H9 (cell line): ENCODE measurements at regions not wholly inside any gene's neighbourhood (a gene's known extent, or its start where the extent isn't known, plus 50 kb on each side); places are given as distances from the start of the nearest gene placed in this dataset.

ENCODE experiments used
- DNase-seq: peaks from one replicate; pipeline ENCODE4 v3.0.0-alpha.2; 2017
- H2AFZ ChIP-seq: one replicate; pipeline ENCODE4 v1.6.1; 2013; ENCODE audit warnings: mild to moderate bottlenecking, low read length, control low read depth, moderate library complexity
- H2AK5ac ChIP-seq: 2 replicates; pipeline ENCODE4 v1.6.1; 2013; ENCODE audit warnings: low read length, control low read depth, mixed read lengths; ENCODE audit not compliant: insufficient read length
- H2BK120ac ChIP-seq: one replicate; pipeline ENCODE4 v1.6.1; 2013; ENCODE audit warnings: low read depth, mild to moderate bottlenecking, low read length, control low read depth, inconsistent platforms; ENCODE audit not compliant: poor library complexity, severe bottlenecking
- H2BK12ac ChIP-seq: 2 replicates; pipeline ENCODE4 v1.6.1; 2013; ENCODE audit warnings: low read length, control low read depth, mixed read lengths, low read depth; ENCODE audit not compliant: insufficient read length
- H2BK15ac ChIP-seq: 2 replicates; pipeline ENCODE4 v1.6.1; 2013; ENCODE audit warnings: low read depth, low read length, control low read depth
- H2BK20ac ChIP-seq: one replicate; pipeline ENCODE4 v1.6.1; 2013; ENCODE audit warnings: low read depth, mild to moderate bottlenecking, low read length, control low read depth, inconsistent platforms; ENCODE audit not compliant: poor library complexity, severe bottlenecking
- H2BK5ac ChIP-seq: 2 replicates; pipeline ENCODE4 v1.6.1; 2013; ENCODE audit warnings: low read length, control low read depth, mixed read lengths; ENCODE audit not compliant: insufficient read length
- H3K14ac ChIP-seq: 2 replicates; pipeline ENCODE4 v1.6.1; 2013; ENCODE audit warnings: low read length, control low read depth; ENCODE audit not compliant: insufficient read depth
- H3K18ac ChIP-seq: 2 replicates; pipeline ENCODE4 v1.6.1; 2013; ENCODE audit warnings: low read depth, mild to moderate bottlenecking, mixed read lengths, low read length, control low read depth; ENCODE audit not compliant: insufficient read length
- H3K23ac ChIP-seq: 2 replicates; pipeline ENCODE4 v1.6.1; 2013; ENCODE audit warnings: low read length, control low read depth, mixed read lengths, low read depth; ENCODE audit not compliant: insufficient read length
- H3K23me2 ChIP-seq: 2 replicates; pipeline ENCODE4 v1.6.1; 2013; ENCODE audit warnings: low read depth, mild to moderate bottlenecking, mixed read lengths, low read length, control low read depth; ENCODE audit not compliant: insufficient read length, poor library complexity, severe bottlenecking
- H3K27ac ChIP-seq: 2 replicates; pipeline ENCODE4 v1.5.1; 2013; ENCODE audit warnings: low read length, control low read depth, mixed read lengths, low read depth; ENCODE audit not compliant: insufficient read length
- H3K27me3 ChIP-seq: 2 replicates; pipeline ENCODE4 v1.6.1; 2013; ENCODE audit warnings: low read length, control low read depth, inconsistent platforms; ENCODE audit not compliant: insufficient read depth
- H3K4ac ChIP-seq: 2 replicates; pipeline ENCODE4 v1.6.1; 2013; ENCODE audit warnings: low read depth, mild to moderate bottlenecking, control low read depth, inconsistent platforms, low read length, moderate library complexity
- H3K4me1 ChIP-seq: 2 replicates; pipeline ENCODE4 v1.6.1; 2013; ENCODE audit warnings: low read length, control low read depth, inconsistent platforms; ENCODE audit not compliant: insufficient read depth
- H3K4me2 ChIP-seq: 2 replicates; pipeline ENCODE4 v1.6.1; 2013; ENCODE audit warnings: low read length, control low read depth, mixed read lengths; ENCODE audit not compliant: insufficient read length, insufficient read depth
- H3K56ac ChIP-seq: 2 replicates; pipeline ENCODE4 v1.6.1; 2013; ENCODE audit warnings: low read depth, mild to moderate bottlenecking, mixed read lengths, low read length, control low read depth; ENCODE audit not compliant: insufficient read length
- H3K79me1 ChIP-seq: 2 replicates; pipeline ENCODE4 v1.6.1; 2013; ENCODE audit warnings: low read depth, mild to moderate bottlenecking, moderate library complexity, low read length, control low read depth, inconsistent platforms; ENCODE audit not compliant: insufficient read depth, poor library complexity, severe bottlenecking
- H3K79me2 ChIP-seq: 2 replicates; pipeline ENCODE4 v1.6.1; 2013; ENCODE audit warnings: low read length, control low read depth, inconsistent platforms; ENCODE audit not compliant: insufficient read depth
- H3K9ac ChIP-seq: 2 replicates; pipeline ENCODE4 v1.6.1; 2013; ENCODE audit warnings: low read length, control low read depth, mixed read lengths; ENCODE audit not compliant: insufficient read length; ENCODE audit errors: extremely low read depth
- H3K9me3 ChIP-seq: one replicate; pipeline ENCODE4 v1.6.1; 2013; ENCODE audit warnings: low read depth, low read length, inconsistent platforms; ENCODE audit not compliant: control insufficient read depth
- H3T11ph ChIP-seq: one replicate; pipeline ENCODE4 v1.6.1; 2013; ENCODE audit warnings: mild to moderate bottlenecking, low read length, control low read depth, inconsistent platforms
- H4K20me1 ChIP-seq: one replicate; pipeline ENCODE4 v1.6.1; 2013; ENCODE audit not compliant: control insufficient read depth, insufficient read length, insufficient read depth
- H4K5ac ChIP-seq: 2 replicates; pipeline ENCODE4 v1.6.1; 2013; ENCODE audit warnings: low read depth, mild to moderate bottlenecking, mixed read lengths, low read length, control low read depth; ENCODE audit not compliant: insufficient read length
- H4K8ac ChIP-seq: replicated peaks from 2 replicates; pipeline ENCODE4 v1.6.1; 2013; ENCODE audit warnings: low read length, control low read depth, mixed read lengths, low read depth; ENCODE audit not compliant: insufficient read length
- H4K91ac ChIP-seq: 2 replicates; pipeline ENCODE4 v1.6.1; 2013; ENCODE audit warnings: low read depth, mild to moderate bottlenecking, moderate library complexity, mixed read lengths, low read length, control low read depth; ENCODE audit not compliant: insufficient read length
- H3K27ac Mint-ChIP-seq, 3 experiments: 2 replicates in 2 of 3; 3 replicates in 1 of 3; pipeline ENCODE4 v1.8.0; 2020 to 2021; ENCODE audit warnings: mixed read lengths in 3 of 3, mild to moderate bottlenecking in 1 of 3, moderate library complexity in 1 of 3
- H3K27me3 Mint-ChIP-seq: 2 replicates; pipeline ENCODE4 v1.8.0; 2021; ENCODE audit warnings: low read depth, mild to moderate bottlenecking, moderate library complexity, mixed read lengths
- H3K36me3 Mint-ChIP-seq, 3 experiments: 2 replicates in 2 of 3; 3 replicates in 1 of 3; pipeline ENCODE4 v1.8.0; 2020 to 2021; ENCODE audit warnings: low read depth in 3 of 3, mixed read lengths in 3 of 3; ENCODE audit not compliant: insufficient read depth in 1 of 3
- H3K4me1 Mint-ChIP-seq, 2 experiments: 2 replicates each; pipeline ENCODE4 v1.8.0; 2020; ENCODE audit warnings: mixed read lengths in 2 of 2
- H3K4me3 Mint-ChIP-seq, 2 experiments: 2 replicates in 1 of 2; 3 replicates in 1 of 2; pipeline ENCODE4 v1.8.0; 2020 to 2021; ENCODE audit warnings: mild to moderate bottlenecking in 2 of 2, mixed read lengths in 2 of 2, moderate library complexity in 1 of 2
- H3K9me3 Mint-ChIP-seq, 2 experiments: 2 replicates in 1 of 2; 3 replicates in 1 of 2; pipeline ENCODE4 v1.8.0; 2020; ENCODE audit warnings: mild to moderate bottlenecking in 2 of 2, mixed read lengths in 2 of 2, moderate library complexity in 1 of 2
- WGBS: extraction: QIAGEN DNeasy Blood & Tissue Kit; methylation state at CpG from one replicate; pipeline ENCODE4 v1.1.7; 2013; ENCODE audit warnings: missing lambda C conversion rate, low lambda C conversion rate, mixed read lengths; ENCODE audit not compliant: insufficient read length; ENCODE audit errors: extremely low coverage; 5-methylcytosine and 5-hydroxymethylcytosine counted together
- TF ChIP-seq, protein P1 (sequence below): fragments of 200-600 bp; sonication (generic); conservative IDR thresholded peaks from 3 replicates; pipeline ENCODE4 v1.8.0; 2021; ENCODE audit warnings: antibody characterized with exemption, mild to moderate bottlenecking

- Histone ChIP-seq H3K79me2 (no peaks in the 10 kb centered on the region), H3K27me3 (no peaks in the 10 kb centered on the region), H3K56ac (no peak overlapping the region), H3K4me2 (no peak overlapping the region), H4K91ac (no peak overlapping the region), H2BK12ac (no peak overlapping the region), H3K4ac (no peak overlapping the region), H2BK120ac (no peak overlapping the region), H3K23me2 (no peaks in the 10 kb centered on the region), H2AK5ac (no peak overlapping the region), H3T11ph (no peak overlapping the region), H2AFZ (no peak overlapping the region), H3K9me3 (no peaks in the 10 kb centered on the region), H2BK15ac (no peak overlapping the region), H3K4me1 (no peaks in the 10 kb centered on the region), H3K9ac (no peak overlapping the region), H3K79me1 (no peaks in the 10 kb centered on the region), H4K20me1 (no peaks in the 10 kb centered on the region), H4K5ac (no peak overlapping the region), H3K27ac (no peak overlapping the region), H3K14ac (no peak overlapping the region; the same call in 1 of the 2 replicates), H3K23ac (no peak overlapping the region), H3K18ac (no peak overlapping the region), H2BK20ac (no peak overlapping the region), H2BK5ac (no peak overlapping the region), H4K8ac (no peak overlapping the region)
- Mint-ChIP-seq H3K4me3 (no peak overlapping the region), H3K36me3 (no peaks in the 10 kb centered on the region), H3K27ac (peak overlapping the region in 1 of 3 experiments; percentile 60; a peak in 2 of 7 replicates), H3K27me3 (peaks cover 5% of the 10 kb centered on the region), H3K9me3 (no peaks in the 10 kb centered on the region), H3K4me1 (peaks cover 14 to 37% of the 10 kb centered on the region in 2 experiments)
- WGBS = no CpG with 5 or more reads among the region's 13 CpGs
- TF ChIP-seq, protein P1, sequence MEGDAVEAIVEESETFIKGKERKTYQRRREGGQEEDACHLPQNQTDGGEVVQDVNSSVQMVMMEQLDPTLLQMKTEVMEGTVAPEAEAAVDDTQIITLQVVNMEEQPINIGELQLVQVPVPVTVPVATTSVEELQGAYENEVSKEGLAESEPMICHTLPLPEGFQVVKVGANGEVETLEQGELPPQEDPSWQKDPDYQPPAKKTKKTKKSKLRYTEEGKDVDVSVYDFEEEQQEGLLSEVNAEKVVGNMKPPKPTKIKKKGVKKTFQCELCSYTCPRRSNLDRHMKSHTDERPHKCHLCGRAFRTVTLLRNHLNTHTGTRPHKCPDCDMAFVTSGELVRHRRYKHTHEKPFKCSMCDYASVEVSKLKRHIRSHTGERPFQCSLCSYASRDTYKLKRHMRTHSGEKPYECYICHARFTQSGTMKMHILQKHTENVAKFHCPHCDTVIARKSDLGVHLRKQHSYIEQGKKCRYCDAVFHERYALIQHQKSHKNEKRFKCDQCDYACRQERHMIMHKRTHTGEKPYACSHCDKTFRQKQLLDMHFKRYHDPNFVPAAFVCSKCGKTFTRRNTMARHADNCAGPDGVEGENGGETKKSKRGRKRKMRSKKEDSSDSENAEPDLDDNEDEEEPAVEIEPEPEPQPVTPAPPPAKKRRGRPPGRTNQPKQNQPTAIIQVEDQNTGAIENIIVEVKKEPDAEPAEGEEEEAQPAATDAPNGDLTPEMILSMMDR = no peak
- DNase-seq = no peak
These were observed 57.8 kb upstream of the SMAD6 start for GRCh38 chr15:66644000-66644787.
